Endothelial cell of umbilical vein (primary cell): ENCODE measurements at regions not wholly inside any gene's neighbourhood (a gene's known extent, or its start where the extent isn't known, plus 50 kb on each side); places are given as distances from the start of the nearest gene placed in this dataset.

Source experiments
- EZH2 ChIP-seq: IDR thresholded peaks from 2 replicates; pipeline ENCODE4 v1.6.1; 2012; ENCODE audit warnings: borderline replicate concordance, low read depth, mild to moderate bottlenecking, moderate library complexity, low read length, inconsistent platforms; ENCODE audit not compliant: severe bottlenecking
- POLR2A ChIP-seq: IDR thresholded peaks from 2 replicates; pipeline ENCODE4 v1.6.1; 2012; ENCODE audit warnings: low read depth, mild to moderate bottlenecking, control low read depth, low read length
- POLR2AphosphoS5 ChIP-seq: IDR thresholded peaks from 2 replicates; pipeline ENCODE4 v1.6.1; 2012; ENCODE audit warnings: low read depth, mild to moderate bottlenecking, control low read depth, low read length, moderate library complexity; ENCODE audit not compliant: insufficient read depth
- TF ChIP-seq, protein P1 (sequence below), 2 donors: IDR thresholded peaks; 1 replicate in 1 of 2; 2 replicates in 1 of 2; pipeline ENCODE4 v1.5.1; 2011; ENCODE audit warnings: low read length in 2 of 2, mild to moderate bottlenecking in 2 of 2, moderate library complexity in 2 of 2, control low read depth in 1 of 2, inconsistent platforms in 1 of 2, low read depth in 1 of 2; ENCODE audit not compliant: insufficient read depth in 1 of 2; ENCODE audit errors: extremely low read depth in 1 of 2

DNA sequence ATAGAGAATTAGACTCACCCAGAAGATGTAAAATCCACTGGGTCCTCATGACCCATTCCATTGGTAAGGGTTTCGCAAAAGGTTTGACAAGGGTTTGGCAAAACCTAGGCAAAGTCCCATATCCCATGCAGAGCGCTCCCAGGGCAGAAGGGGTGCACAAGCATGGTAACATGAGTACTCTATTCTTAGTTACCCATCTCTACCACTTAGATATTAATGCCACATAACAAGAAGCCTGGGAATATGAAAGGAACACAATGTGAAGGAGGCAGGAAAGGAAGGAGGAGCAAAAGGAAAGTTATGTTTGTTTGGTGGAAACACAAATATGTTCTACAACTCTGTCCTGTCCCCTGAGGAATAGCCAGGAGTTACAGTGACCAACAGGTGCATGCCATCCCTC is 163.1 kb downstream of the FAXC start:
- TF ChIP-seq POLR2AphosphoS5: no peak
- no peak for TF ChIP-seq EZH2
- TF ChIP-seq, protein P1, sequence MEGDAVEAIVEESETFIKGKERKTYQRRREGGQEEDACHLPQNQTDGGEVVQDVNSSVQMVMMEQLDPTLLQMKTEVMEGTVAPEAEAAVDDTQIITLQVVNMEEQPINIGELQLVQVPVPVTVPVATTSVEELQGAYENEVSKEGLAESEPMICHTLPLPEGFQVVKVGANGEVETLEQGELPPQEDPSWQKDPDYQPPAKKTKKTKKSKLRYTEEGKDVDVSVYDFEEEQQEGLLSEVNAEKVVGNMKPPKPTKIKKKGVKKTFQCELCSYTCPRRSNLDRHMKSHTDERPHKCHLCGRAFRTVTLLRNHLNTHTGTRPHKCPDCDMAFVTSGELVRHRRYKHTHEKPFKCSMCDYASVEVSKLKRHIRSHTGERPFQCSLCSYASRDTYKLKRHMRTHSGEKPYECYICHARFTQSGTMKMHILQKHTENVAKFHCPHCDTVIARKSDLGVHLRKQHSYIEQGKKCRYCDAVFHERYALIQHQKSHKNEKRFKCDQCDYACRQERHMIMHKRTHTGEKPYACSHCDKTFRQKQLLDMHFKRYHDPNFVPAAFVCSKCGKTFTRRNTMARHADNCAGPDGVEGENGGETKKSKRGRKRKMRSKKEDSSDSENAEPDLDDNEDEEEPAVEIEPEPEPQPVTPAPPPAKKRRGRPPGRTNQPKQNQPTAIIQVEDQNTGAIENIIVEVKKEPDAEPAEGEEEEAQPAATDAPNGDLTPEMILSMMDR (IDR thresholded peaks at IDR 0.05; ENCODE audit: extremely low read depth in 1 of 2, insufficient read depth in 1 of 2, low read depth in 1 of 2, low read length in 2 of 2): no peak
- TF ChIP-seq POLR2A: no peak
